ENCODE measurements at regions not wholly inside any gene's neighbourhood (a gene's known extent, or its start where the extent isn't known, plus 50 kb on each side); places are given as distances from the start of the nearest gene placed in this dataset.

GRCh38 chr1:244284641-244285156, 167.0 kb downstream of the ADSS2 start:
- TF ChIP-seq CTCF (conservative IDR thresholded peaks at IDR 0.05; ENCODE audit: low read length) (no peak), EZH2phosphoT487 (IDR thresholded peaks at IDR 0.05; ENCODE audit: borderline replicate concordance) (no peak)

Data from Loucy (cell line).